ENCODE measurements at regions not wholly inside any gene's neighbourhood (a gene's known extent, or its start where the extent isn't known, plus 50 kb on each side); places are given as distances from the start of the nearest gene placed in this dataset.

DNA sequence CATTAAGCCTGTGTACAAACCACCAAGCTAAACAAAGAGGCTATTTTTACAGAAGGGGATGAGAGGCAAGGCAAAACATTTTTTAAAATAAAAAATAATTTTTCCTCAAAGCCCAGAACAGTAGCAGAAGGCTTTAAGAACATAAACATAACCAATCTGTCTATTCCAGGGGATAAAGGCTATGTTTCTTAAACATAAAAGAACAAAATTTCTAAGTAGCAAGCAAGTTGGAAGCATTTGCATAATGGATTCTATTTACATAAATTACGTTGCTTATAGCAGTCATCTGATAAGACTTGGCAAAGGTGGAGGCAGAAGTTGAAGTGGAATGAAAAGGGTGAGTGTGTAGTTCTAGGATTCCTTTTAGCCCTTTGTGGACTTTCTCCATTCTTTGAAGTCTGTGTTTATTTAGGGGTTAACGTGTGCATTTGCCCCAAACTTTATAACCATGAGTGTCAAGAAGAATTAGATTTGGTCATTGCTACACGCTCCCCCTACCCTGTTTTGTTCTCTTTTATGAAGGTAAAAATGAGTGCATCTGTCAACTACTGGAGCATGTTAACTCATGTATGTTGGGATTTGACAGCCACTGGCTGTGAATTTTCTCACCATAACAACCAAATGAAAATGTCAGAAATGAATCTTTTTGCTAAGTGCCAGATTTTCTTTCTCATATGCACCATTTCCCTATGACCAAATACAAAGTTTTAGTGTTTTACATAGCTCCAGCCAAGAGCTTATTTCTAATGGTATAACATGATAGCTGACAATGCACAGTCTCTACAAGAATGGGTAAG lies 378.4 kb upstream of the IGFBP7 start:
- no peak overlapping the region for H3K4me3 ChIP-seq
- no peaks in the 10 kb centered on the region for H3K36me3 ChIP-seq
- DNase-seq (no peak), ATAC-seq (no peak), FAIRE-seq (no peak)
- no peaks in the 10 kb centered on the region for H3K27me3 ChIP-seq
- no peak overlapping the region for H3K27ac ChIP-seq
- intact Hi-C loops (cut with DNase I) = no loop called here
- WGBS, 2 donors = 35 to 42% methylated on average over 3 of the region's 3 CpGs
- TF ChIP-seq, protein P1, sequence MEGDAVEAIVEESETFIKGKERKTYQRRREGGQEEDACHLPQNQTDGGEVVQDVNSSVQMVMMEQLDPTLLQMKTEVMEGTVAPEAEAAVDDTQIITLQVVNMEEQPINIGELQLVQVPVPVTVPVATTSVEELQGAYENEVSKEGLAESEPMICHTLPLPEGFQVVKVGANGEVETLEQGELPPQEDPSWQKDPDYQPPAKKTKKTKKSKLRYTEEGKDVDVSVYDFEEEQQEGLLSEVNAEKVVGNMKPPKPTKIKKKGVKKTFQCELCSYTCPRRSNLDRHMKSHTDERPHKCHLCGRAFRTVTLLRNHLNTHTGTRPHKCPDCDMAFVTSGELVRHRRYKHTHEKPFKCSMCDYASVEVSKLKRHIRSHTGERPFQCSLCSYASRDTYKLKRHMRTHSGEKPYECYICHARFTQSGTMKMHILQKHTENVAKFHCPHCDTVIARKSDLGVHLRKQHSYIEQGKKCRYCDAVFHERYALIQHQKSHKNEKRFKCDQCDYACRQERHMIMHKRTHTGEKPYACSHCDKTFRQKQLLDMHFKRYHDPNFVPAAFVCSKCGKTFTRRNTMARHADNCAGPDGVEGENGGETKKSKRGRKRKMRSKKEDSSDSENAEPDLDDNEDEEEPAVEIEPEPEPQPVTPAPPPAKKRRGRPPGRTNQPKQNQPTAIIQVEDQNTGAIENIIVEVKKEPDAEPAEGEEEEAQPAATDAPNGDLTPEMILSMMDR (IDR thresholded peaks at IDR 0.05) = no peak
- H3K4me1 ChIP-seq = no peaks in the 10 kb centered on the region
- no peaks in the 10 kb centered on the region for H3K9me3 ChIP-seq

DNA sequence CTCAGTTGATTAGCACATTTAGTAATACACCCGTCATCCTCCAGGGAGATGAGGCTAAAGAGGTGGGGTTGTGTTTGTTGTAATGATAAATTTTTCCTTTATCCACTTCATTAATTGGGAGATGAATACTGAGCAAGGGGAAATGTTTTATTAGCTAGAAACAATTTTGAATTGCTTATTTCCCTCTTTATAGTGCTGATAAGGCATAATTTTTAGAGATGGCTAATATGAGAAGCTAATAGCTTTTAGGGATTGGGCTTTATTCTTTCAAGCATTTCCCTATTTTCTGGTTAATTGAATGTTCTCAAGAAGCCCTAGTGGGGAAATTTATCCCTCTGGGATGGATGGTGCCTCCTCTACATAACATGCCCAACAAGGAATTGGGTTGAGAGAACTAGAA lies 365.2 kb upstream of the IGFBP7 start:
- TF ChIP-seq, protein P1 (IDR thresholded peaks at IDR 0.05) = no peak
- Histone ChIP-seq H3K27me3 (no peaks in the 10 kb centered on the region), H3K4me3 (no peak overlapping the region), H3K36me3 (no peaks in the 10 kb centered on the region), H3K27ac (no peak overlapping the region), H3K9me3 (no peaks in the 10 kb centered on the region), H3K4me1 (no peaks in the 10 kb centered on the region)
- intact Hi-C loops (cut with DNase I) = no loop called here
- ATAC-seq (no peak), DNase-seq (no peak), FAIRE-seq (no peak)
- WGBS, 2 donors = 61 to 78% methylated on average over 1 of the region's 1 CpG

GRCh38 chr4:57465321-57466056 lies 355.3 kb upstream of the IGFBP7 start:
- Histone ChIP-seq H3K4me3 (no peak overlapping the region), H3K4me1 (no peaks in the 10 kb centered on the region)
- FAIRE-seq = no peak

DNA sequence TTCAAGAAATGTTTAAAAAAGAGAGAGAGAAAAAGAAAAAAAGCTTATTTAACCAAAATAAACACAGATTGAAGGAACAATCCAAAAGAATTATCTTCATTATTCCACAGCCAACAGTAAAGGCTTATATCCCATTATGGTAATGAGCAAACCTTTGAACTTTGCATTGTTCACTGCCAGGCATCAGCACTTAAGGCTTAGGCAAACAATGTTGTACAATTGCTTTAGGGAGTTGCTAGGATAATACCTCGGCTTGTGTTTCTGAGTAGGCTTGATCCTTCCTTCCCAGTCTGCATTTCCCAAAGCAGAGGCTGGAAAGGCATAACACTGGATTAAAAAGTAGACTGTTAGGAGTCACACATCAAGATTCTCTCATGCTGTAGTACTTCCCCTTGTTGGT lies 352.7 kb upstream of the IGFBP7 start:
- FAIRE-seq = no peak
- H3K9me3 ChIP-seq = no peaks in the 10 kb centered on the region
- H3K4me3 ChIP-seq = no peak overlapping the region
- no peak overlapping the region for H3K27ac ChIP-seq
- TF ChIP-seq, protein P1 (IDR thresholded peaks at IDR 0.05) = no peak
- no peaks in the 10 kb centered on the region for H3K27me3 ChIP-seq
- no peaks in the 10 kb centered on the region for H3K4me1 ChIP-seq
- 21 to 30% methylated on average over 1 of the region's 1 CpG for WGBS, 2 donors
- H3K36me3 ChIP-seq = no peaks in the 10 kb centered on the region
- intact Hi-C loops (cut with DNase I) = no loop called here
- DNase-seq = no peak
- ATAC-seq = peak in 2 of 4 donors; percentile 40 to 58

More at GRCh38 chr4:57465321-57466056, 355.3 kb upstream of the IGFBP7 start:
- TF ChIP-seq, protein P1 (IDR thresholded peaks at IDR 0.05) = no peak
- 56 to 71% methylated on average over 6 of the region's 6 CpGs for WGBS, 2 donors
- ATAC-seq (no peak), DNase-seq (no peak)
- H3K9me3 ChIP-seq = no peaks in the 10 kb centered on the region
- H3K27ac ChIP-seq = no peak overlapping the region
- intact Hi-C loops (cut with DNase I) = no loop called here
- H3K27me3 ChIP-seq = no peaks in the 10 kb centered on the region
- no peaks in the 10 kb centered on the region for H3K36me3 ChIP-seq

- no peak for ATAC-seq
- Histone ChIP-seq H3K4me3 (no peak overlapping the region), H3K27ac (no peak overlapping the region), H3K9me3 (no peaks in the 10 kb centered on the region), H3K36me3 (no peaks in the 10 kb centered on the region), H3K27me3 (no peaks in the 10 kb centered on the region), H3K4me1 (no peaks in the 10 kb centered on the region)
- intact Hi-C loops (cut with DNase I) = no loop called here
- TF ChIP-seq, protein P1 (IDR thresholded peaks at IDR 0.05) = no peak
- no peak for DNase-seq
- WGBS, 2 donors = 17 to 21% methylated on average over 1 of the region's 1 CpG
- FAIRE-seq = no peak
Measured at GRCh38 chr4:57460967-57461366, 350.8 kb upstream of the IGFBP7 start.

Data from pancreas (tissue), 10 donors.